ENCODE measurements at regions not wholly inside any gene's neighbourhood (a gene's known extent, or its start where the extent isn't known, plus 50 kb on each side); places are given as distances from the start of the nearest gene placed in this dataset.

DNA sequence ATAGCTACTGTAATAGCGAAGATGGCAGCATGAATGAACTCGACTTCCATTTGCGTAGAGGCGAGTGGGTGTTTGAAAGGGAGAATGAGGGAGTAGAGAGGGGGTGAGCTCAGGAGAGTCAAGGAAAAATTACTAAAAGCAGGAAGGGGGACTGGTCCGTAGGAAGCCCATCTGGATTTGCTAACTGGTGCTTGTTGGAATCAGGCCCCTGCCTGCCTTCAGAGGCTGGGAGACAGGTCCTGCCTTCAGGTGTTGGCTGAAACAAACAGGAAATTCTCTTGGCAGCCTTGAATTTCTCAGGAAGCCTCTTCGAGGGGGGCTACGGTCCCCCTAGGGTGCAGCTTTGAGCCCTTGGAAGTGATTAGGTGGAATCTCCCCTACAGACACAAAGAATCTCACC is 121.7 kb downstream of the OLFM1 start (continued):
- no peak for TF ChIP-seq FOSL2 (IDR thresholded peaks at IDR 0.05)
- no peak for TF ChIP-seq FOSL2 (CRISPR knock-in tag; IDR thresholded peaks at IDR 0.05)
- no peak for TF ChIP-seq GATA3 (IDR thresholded peaks at IDR 0.05; ENCODE audit: borderline replicate concordance)
- no peak for TF ChIP-seq TFCP2L1 (CRISPR knock-in tag; IDR thresholded peaks at IDR 0.05)
- TF ChIP-seq, protein P1, sequence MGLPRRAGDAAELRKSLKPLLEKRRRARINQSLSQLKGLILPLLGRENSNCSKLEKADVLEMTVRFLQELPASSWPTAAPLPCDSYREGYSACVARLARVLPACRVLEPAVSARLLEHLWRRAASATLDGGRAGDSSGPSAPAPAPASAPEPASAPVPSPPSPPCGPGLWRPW (IDR thresholded peaks at IDR 0.05) = no peak
- TF ChIP-seq, protein P2, sequence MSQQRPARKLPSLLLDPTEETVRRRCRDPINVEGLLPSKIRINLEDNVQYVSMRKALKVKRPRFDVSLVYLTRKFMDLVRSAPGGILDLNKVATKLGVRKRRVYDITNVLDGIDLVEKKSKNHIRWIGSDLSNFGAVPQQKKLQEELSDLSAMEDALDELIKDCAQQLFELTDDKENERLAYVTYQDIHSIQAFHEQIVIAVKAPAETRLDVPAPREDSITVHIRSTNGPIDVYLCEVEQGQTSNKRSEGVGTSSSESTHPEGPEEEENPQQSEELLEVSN (IDR thresholded peaks at IDR 0.05; ENCODE audit: borderline replicate concordance, low read depth) = no peak
- TF ChIP-seq HOXB13 (CRISPR knock-in tag; IDR thresholded peaks at IDR 0.05; ENCODE audit: low read depth) = no peak

DNA sequence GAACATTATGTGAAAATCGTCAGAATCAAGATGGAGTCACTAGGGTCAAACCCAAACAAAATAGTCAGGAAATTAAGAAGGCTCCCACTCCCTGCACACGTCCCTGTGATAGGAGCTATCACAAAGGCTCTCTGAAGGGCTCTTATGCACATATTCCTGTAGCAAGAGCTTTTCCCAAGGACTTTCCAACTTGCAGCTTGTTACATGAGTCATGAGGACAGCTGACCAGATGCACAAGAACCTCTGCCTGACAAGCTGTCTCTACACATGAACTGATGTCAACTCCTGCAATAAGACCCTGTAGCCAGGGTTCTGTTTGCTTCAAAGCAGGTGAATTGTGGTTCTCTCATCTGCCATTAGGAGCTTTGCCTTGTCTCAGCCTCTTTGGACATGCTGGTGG is 122.4 kb downstream of the OLFM1 start:
- Histone ChIP-seq H3K4me3 (no peak overlapping the region), H3K9me3 (peaks cover 7% of the 10 kb centered on the region; the same call in 2 of the 3 replicates), H3K27ac (no peak overlapping the region), H3K4me2 (no peak overlapping the region), H3K4me1 (no peaks in the 10 kb centered on the region)
- FAIRE-seq (no peak), ATAC-seq (peak in 1 of 2 experiments; percentile 28; a peak in 1 of 6 replicates), DNase-seq (ENCODE audit: low read depth in 1 of 2, low spot score in 1 of 2) (no peak)
- WGBS (ENCODE audit: missing lambda C conversion rate) = 0% methylated on average over 2 of the region's 2 CpGs
- POLR2A ChIA-PET = no interaction called here
- TF ChIP-seq EHMT2 (IDR thresholded peaks at IDR 0.05; ENCODE audit: low read depth) (no peak), HDAC2 (IDR thresholded peaks at IDR 0.05) (no peak), CBX8 (IDR thresholded peaks at IDR 0.05) (no peak), HOXB13 (CRISPR knock-in tag; IDR thresholded peaks at IDR 0.05; ENCODE audit: low read depth) (no peak), POLR2AphosphoS2 (conservative IDR thresholded peaks at IDR 0.05; ENCODE audit: low read length) (no peak), ZSCAN20 (CRISPR knock-in tag; IDR thresholded peaks at IDR 0.05) (no peak), TP53 (CRISPR knock-in tag; IDR thresholded peaks at IDR 0.05) (no peak)
- CTCF ChIA-PET = interaction anchor here (1.0 to 1.3 kb wide), 2 partner anchors 72 to 203 kb away, joined by 3 read pairs; no protein-coding TSS in a partner anchor

DNA sequence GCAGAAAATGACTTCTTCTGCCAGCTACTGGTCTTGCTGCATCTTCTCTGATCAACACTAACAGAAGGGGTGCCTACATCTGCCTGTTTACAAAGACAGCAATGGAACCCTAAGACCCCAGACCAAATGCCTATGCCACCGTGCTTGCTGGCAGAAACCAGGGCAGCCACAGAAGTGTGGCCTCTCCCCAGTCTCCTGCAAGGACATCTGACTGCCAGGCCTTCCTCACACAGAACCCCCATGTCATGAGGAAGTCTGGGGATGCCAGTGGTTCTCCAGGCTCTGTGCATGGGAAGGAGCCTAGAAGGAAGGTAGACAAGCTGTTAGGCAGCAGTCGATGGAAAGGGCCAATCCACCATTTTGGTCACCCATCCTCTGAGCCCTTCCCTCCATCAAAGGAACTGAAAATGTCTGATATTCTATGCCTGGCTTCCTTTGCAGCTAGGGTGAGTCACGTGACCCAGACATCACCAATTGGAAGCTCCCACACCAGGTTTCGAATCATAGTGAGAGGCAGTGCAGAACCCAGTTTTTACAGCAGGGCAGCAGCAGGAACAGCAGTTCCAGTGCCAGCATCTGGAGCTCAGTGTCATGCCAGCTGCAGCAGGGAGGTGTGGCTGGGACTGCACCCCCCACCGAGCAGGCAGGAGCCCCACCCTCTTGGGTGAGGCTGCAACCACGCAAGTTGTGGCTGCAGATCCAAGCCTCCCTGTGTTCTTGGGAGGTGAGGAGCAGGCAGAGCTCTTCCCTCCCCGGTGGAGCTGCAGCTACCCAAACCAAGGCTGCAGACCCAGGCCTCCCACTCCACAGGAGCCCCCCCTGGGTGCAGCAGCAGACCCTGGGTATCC is 123.4 kb downstream of the OLFM1 start:
- ChIA-PET CTCF (interaction anchor here (1.0 to 1.3 kb wide), 2 partner anchors 73 to 202 kb away, joined by 3 read pairs; no protein-coding TSS in a partner anchor), POLR2A (no interaction called here)
- no peaks in the 10 kb centered on the region for H3K4me1 ChIP-seq
- H3K4me2 ChIP-seq = no peak overlapping the region
- TF ChIP-seq BHLHE40 (IDR thresholded peaks at IDR 0.05; ENCODE audit: low read depth, low read length) = no peak
- TF ChIP-seq, protein P3, sequence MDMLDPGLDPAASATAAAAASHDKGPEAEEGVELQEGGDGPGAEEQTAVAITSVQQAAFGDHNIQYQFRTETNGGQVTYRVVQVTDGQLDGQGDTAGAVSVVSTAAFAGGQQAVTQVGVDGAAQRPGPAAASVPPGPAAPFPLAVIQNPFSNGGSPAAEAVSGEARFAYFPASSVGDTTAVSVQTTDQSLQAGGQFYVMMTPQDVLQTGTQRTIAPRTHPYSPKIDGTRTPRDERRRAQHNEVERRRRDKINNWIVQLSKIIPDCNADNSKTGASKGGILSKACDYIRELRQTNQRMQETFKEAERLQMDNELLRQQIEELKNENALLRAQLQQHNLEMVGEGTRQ (IDR thresholded peaks at IDR 0.05) = peak; percentile 58
- H3K27ac ChIP-seq = no peak overlapping the region
- H3K9me3 ChIP-seq = peaks cover 7% of the 10 kb centered on the region; the same call in 2 of the 3 replicates
- FAIRE-seq (no peak), ATAC-seq (no peak), DNase-seq (ENCODE audit: low read depth in 1 of 2, low spot score in 1 of 2) (no peak)
- WGBS (ENCODE audit: missing lambda C conversion rate) = 5% methylated on average over 4 of the region's 7 CpGs
- H3K4me3 ChIP-seq = no peak overlapping the region

DNA sequence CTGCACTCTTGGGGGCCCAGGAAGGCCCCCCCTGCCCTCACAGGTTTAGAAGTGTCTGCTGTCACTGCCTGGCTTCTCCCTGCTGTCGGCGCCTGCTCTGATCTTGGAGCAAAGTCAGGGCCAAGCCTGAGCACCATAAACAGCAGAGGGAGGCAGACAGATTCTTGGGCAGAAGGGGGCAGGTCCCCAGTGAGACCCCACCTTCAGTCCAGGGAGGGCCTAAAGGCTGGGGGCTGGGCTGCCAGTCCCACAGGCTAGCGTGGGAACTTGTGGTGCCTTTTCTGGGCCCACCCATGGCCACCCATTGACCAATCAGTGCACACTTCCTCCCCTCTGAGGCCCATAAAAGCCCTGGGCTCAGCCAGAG is 124.0 kb downstream of the OLFM1 start:
- 20% methylated on average over 1 of the region's 3 CpGs for WGBS (ENCODE audit: missing lambda C conversion rate)
- Histone ChIP-seq H3K9me3 (peaks cover 7% of the 10 kb centered on the region; the same call in 2 of the 3 replicates), H3K27ac (no peak overlapping the region), H3K4me1 (no peaks in the 10 kb centered on the region), H3K4me3 (no peak overlapping the region), H3K4me2 (no peak overlapping the region)
- no peak for ATAC-seq
- ChIA-PET CTCF (no interaction called here), POLR2A (no interaction called here)
- TF ChIP-seq SREBF2 (IDR thresholded peaks at IDR 0.05) (no peak), NR3C1 (IDR thresholded peaks at IDR 0.05) (no peak), JUN (IDR thresholded peaks at IDR 0.05) (no peak), KDM5A (IDR thresholded peaks at IDR 0.05) (no peak), RFX5 (IDR thresholded peaks at IDR 0.05) (no peak), NPAS2 (CRISPR knock-in tag; IDR thresholded peaks at IDR 0.05; ENCODE audit: borderline replicate concordance) (no peak), ZSCAN20 (CRISPR knock-in tag; IDR thresholded peaks at IDR 0.05) (no peak), NFE2L2 (conservative IDR thresholded peaks at IDR 0.05; ENCODE audit: low read length) (no peak), EHF (CRISPR knock-in tag; IDR thresholded peaks at IDR 0.05) (no peak), ESRRA (IDR thresholded peaks at IDR 0.05; ENCODE audit: borderline replicate concordance, low read length) (no peak), TP53 (CRISPR knock-in tag; IDR thresholded peaks at IDR 0.05) (no peak), HOXB5 (CRISPR knock-in tag; IDR thresholded peaks at IDR 0.05) (no peak), CBX8 (IDR thresholded peaks at IDR 0.05) (no peak), ZFP36 (IDR thresholded peaks at IDR 0.05; ENCODE audit: borderline replicate concordance, partially characterized antibody) (no peak), MYC (IDR thresholded peaks at IDR 0.05; ENCODE audit: borderline replicate concordance, low read length) (no peak), SMC3 (IDR thresholded peaks at IDR 0.05) (no peak)
- TF ChIP-seq, protein P4, sequence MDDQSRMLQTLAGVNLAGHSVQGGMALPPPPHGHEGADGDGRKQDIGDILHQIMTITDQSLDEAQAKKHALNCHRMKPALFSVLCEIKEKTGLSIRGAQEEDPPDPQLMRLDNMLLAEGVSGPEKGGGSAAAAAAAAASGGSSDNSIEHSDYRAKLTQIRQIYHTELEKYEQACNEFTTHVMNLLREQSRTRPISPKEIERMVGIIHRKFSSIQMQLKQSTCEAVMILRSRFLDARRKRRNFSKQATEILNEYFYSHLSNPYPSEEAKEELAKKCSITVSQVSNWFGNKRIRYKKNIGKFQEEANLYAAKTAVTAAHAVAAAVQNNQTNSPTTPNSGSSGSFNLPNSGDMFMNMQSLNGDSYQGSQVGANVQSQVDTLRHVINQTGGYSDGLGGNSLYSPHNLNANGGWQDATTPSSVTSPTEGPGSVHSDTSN (IDR thresholded peaks at IDR 0.05) = no peak
- DNase-seq (ENCODE audit: low read depth in 1 of 2, low spot score in 1 of 2) = no peak
- FAIRE-seq = no peak

All from A549 (cell line).